NCI-H2029 (cell line): ENCODE measurements at regions not wholly inside any gene's neighbourhood (a gene's known extent, or its start where the extent isn't known, plus 50 kb on each side); places are given as distances from the start of the nearest gene placed in this dataset.
"Not testable (repeated sequence)": the region's sequence is repeated elsewhere in the genome, so short reads cannot be mapped to it uniquely, and the experiment has no call there.

Source experiments
- DNase-seq: peaks from one replicate; lab custom pipeline; 2025; lab: John Stamatoyannopoulos, UW

DNA sequence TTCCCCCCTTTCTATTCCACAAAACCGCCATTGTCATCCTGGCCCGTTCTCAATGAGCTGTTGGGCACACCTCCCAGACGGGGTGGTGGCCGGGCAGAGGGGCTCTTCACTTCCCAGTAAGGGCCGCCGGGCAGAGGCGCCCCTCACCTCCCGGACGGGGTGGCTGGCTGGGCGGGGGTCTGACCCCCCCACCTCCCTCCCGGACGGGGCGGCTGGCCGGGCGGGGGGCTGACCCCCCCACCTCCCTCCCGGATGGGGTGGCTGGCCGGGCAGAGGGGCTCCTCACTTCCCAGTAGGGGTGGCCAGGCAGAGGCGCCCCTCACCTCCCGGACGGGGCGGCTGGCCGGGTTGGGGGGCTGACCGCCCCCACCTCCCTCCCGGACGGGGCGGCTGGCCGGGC is 363.6 kb upstream of the UMPS start:
- DNase-seq: not testable (repeated sequence)

DNA sequence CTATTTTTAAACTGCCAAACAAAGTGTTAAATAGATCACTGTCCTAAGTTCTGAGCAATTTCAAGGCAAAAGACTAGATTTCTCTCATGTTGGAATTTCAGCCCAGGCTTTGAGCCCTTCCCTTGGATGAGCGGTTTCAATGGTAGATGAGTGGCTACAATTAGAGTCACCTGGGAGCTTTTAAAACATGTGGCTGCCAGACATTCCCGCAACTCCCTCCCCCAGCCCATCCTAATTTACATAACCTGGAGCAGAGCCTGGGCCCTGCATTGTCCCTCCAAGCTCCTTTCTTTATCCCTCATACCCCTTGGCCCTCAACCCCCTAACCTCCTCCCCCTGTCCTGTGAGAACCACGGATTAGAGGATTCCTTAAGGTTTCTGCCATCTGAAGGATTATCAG is 357.5 kb upstream of the UMPS start:
- DNase-seq: no peak

- no peak for DNase-seq
Measured at GRCh38 chr3:124373524-124373923, 356.7 kb upstream of the UMPS start.

DNA sequence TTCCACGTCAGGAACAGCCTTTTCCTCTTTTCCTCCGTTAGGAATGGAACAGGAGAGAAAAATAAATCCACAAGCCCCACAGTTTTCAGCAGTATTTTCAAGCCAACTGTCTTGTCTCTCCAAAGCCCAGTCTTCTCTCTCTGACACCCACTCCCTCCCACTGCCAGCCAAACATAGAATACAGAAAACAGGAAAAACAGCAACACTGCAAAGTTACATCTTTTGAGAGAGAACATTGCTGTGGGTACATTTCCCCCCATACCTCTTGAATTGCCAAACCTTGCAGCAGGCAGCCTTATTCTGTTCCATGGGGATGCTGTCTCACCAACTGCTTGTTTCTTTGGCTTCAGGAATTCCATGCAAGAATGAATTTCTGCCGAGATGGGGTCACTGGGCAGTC is 355.7 kb upstream of the UMPS start:
- no peak for DNase-seq

DNA sequence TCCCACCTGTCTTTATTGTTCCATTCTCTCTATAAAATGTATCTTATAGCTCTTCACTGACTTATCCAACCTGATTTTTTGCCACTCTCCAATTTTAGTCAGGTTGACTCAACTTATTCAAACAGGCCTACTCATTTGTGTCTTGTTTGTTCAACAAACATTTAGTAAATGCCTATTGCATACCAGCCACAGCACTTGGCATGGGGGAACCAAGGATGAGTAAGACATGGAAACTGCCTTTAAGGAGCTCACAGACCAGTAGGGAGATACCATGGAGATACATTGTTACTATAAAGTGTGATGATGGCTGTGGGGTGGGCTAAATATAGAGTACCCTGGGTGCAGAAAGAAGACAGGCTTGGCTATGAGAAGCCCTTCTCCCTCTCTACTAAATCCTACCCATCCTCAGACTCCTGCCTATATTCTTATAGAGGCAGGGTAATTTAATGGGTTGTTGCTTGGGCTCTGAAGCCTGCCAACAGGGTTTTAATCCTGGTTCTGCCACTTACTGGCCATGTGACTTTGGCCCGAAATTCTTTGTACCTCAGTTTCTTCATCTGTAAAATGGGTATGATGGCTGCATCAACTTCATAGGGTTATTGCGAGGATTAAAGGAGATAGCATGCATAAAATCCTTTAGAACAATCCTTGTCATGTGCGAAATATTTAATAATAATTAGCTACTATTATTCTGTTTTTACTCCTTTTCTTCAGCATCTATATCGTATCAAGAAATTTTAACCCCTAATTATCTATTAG is 348.5 kb upstream of the UMPS start:
- no peak for DNase-seq

DNA sequence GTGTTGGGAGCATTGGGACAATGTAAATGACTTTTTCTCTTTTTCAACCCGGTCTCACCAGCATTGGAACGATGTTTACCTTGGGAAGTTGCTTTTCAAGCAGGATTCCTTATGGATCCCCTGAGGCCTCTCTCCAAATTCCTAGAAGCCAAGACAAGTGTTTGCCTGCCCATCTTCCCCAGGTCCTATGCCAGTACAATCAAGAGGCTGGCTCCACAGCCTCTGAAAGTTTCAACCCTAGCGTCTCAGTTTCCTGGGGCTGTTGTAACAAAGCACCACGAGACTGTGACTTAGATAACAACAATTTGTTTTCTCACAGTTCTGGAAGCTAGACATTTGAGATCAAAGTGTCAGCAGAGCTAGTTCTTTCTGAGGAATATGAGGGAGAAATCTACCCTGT is 347.2 kb upstream of the UMPS start:
- no peak for DNase-seq

DNA sequence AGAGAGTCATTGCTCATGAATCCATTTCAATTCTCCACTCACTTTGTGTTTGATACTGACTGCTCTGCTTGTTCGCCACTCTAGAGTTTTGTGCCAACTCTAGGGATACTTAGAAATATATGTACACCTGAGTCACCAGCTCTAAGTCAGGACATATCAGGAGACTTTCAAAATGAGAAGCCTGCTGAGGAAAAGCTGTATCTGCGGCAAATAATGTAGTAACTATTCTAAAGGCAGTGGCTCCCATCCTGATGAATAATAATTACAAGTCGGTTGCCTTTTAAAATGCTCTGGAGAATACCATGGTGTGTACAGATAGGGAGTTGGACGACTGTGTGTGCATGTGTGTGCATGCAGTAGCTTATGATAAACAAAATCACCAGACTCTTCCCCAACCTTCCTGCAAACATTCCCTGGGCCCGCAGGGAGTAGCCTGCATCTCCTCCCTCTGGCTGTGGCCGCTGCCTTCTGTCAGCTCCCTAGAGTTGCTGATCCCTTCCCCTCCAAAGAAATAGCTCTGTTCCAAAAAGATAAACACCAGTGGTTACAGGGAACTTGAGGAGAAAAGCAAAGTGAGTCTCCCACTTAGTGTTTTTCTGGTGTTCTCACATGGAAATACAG is 346.3 kb upstream of the UMPS start:
- DNase-seq: no peak

DNA sequence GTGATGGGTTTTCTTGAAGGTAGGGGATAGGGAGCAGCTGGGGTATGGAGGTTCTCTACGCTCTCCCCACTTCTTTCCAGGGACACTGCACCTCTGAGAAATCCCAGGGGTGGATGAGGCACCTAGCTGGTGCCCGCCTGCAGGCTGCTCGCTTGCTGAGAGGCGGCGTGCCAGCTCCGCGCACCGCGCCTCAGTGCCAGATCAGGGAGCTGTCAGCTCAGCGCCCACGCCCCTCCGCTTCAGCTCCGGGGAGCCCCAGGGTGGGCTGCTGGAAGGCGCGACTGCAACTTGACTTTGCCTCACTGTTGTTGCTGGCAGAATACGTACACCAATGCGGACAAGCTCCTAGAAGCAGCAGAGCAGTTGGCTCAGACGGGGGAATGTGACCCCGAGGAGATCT is 345.7 kb upstream of the UMPS start:
- no peak for DNase-seq

- no peak for DNase-seq
Measured at GRCh38 chr3:124385996-124386395, 344.3 kb upstream of the UMPS start.

- DNase-seq: no peak
Measured at GRCh38 chr3:124386996-124387595, 343.2 kb upstream of the UMPS start.

DNA sequence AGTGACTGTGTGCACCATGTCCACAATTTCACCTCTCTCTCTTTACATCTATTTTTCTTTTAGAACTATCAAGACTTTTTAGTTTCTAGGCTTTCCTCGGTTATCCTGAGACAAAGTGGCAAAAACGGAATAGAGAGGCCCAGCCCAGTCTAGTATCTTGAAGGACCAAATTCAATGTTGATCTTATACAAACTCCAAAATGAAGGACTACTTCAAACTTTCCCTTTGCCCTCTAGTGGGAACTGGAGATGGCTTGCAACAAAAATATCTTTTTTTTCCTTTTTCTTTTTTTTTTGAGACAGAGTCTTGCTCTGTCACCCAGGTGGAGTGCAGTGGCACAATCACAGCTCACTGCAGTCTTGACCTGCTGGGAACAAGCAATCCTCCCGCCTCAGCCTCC is 338.5 kb upstream of the UMPS start:
- no peak for DNase-seq

DNA sequence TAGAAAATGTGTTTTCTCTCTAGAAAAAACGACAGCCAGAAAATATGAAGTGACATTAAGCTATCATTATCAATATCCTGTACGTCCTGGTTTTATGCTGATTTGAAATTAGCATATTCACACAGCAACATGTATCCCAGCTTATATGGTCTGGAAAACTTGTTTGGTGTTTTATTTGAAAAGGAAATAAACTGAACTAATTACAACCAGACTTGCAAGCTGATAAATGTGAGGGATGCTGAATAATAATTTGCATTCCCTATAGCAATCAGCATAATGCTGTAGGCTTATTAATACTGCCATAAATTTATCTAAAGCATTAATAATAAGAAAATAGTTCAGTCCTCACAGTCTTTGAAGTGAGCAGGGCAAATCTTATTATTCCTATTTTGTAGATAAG is 336.9 kb upstream of the UMPS start:
- no peak for DNase-seq

- DNase-seq: no peak
Measured at GRCh38 chr3:124395162-124395561, 335.1 kb upstream of the UMPS start.

DNA sequence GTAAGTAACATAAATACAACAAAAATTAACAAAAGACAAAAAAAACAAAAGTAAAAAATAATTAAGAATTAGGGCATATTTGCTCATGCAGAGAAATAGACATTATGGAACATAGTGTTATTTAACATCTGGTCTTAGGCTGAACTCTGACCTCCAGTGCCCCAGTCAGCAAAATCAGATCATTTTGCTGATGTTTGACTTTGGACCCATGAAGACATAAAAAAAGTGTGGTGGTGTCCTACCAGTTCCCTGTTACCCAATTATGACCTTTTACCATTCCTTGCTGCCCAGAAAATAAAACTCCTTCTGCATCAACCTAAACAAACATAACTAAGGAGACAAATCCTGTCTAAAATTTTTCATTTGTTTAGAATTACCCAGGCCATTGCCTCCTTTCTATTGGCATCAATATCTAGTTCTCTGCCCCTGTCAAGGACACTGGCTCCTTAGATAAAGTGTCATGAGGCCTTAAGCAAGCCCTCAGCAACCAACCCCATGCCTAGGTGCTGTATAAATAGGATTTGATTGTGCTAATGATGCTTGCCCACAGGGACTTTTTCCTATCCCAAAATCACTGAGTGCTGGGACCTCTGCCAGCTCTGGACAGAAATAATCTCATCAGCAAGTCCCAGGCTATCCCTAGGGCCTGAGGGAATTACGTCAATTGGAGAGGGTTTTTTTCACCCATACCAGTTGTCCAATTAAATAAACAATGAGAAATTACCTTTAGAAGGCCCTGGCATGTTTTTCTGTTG is 334.5 kb upstream of the UMPS start:
- DNase-seq: no peak

DNA sequence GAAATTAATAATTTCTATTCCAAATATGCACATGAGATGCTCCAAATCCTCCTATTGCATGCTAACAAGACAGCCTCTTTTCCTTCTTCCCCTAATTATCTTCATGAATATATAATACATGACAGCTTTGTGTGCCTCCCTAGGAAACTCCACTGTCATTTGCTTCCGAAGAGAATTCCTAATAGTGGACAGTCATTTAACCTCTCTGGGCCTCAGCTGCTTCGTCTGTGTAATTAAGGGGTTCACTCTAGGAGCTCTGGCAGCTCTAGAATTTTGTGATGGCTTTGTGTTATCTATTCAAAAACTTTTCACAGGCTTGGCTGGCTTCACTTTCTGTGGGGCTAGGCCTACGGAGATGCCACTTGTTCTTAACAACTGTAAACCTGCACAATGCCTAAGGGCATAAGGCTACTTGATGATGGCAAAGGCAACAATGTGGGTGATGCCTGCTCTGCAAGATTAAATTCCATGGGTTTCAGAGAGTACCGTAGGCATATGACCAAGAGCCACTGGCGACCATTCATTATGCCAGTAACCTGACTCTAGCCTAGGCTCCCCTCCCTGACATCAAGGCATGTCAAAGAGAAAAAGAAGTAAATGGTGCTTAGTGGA is 333.8 kb upstream of the UMPS start:
- no peak for DNase-seq

GRCh38 chr3:124397088-124397487 is 333.2 kb upstream of the UMPS start:
- DNase-seq: no peak

- no peak for DNase-seq
Measured at GRCh38 chr3:124398594-124398993, 331.7 kb upstream of the UMPS start.

- DNase-seq: no peak
Measured at GRCh38 chr3:124401843-124402242, 328.4 kb upstream of the UMPS start.

DNA sequence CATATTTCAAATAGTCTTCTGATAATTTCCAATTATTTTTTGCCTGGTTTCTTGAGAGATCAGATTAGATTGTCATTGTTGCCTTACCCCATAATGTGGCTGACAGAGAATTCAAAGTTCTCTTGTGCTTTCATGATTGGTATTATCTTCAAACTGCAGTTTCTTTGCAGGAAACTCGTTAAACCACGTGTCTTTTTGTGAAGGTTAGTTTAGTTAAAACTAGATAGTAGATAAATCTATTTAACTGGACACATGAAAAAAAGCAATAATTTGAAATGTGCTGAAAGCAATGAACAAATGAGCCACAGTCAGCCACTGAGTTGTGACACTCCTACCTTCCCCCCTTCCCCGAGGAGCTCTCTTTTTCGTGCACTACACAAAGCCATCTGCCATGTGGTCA is 327.5 kb upstream of the UMPS start:
- DNase-seq: no peak

DNA sequence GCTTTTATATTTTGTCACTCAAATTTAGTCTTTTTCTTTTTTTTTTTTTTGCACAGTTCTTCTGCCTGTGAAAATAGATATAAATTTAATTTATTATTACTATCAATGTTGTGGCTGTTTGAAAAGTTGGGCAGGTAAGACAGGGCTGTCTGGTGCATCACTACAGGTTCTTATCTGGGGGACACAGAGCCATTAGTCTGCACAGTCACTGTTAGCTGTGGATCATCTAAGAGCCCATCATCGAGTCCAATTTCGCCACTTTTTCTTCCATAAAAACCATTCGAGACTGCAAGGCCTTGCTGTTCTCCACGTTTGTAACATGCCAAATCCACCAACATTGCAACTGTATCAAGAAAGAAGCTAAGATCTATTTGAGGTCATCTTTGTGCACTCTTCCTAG is 325.6 kb upstream of the UMPS start:
- no peak for DNase-seq

DNA sequence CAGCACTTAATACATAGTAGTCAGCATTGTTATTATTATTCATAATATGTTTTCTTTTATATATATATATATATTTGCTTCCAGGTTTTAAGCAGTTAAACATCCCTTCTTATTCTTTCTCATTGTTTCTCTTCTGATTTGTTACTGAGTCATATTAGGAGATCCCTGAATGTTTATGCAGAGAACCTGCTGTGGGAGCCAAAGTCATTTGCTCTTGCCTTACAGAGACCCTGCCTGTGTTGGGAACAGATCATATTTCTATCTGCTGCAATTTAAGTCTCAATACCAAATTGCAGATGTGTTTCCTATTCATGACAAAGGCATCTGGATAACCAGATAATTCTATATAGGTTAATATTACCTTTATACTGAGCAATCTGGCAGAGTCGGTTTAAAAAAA is 323.0 kb upstream of the UMPS start:
- DNase-seq: no peak

DNA sequence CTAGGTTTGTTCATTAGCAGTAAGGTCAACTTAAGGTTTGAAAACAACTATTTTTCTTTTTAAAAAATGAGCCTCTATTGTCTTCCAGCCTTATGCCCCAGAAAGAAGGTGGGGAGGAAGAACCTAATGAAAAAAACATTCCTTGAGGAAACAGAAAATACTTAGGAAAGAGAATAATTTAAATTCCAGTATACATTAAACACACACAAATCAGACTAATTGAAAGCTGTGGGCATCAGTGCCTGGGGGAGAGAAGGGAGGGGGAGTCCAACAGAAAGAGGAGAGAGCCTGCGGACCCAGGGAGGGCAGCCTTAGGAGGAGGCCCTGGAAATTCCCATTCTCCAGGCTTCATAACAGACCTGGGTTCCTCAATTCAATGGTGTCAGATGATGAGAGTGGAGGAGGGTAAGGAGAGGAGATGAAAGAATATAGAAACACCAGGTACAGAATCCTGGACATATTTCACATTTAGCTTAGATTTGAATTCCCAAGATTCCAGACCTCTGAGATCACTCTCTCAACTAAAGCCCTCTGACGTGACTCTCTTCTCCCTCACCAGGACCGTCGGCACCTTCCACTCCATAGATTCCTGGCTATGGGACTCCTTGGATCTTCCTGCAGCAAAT is 320.5 kb upstream of the UMPS start:
- no peak for DNase-seq
